CD4-positive, alpha-beta T cell treated with Interleukin-15 for 1 hour (primary cell): ENCODE measurements at regions not wholly inside any gene's neighbourhood (a gene's known extent, or its start where the extent isn't known, plus 50 kb on each side); places are given as distances from the start of the nearest gene placed in this dataset.
"Not testable (repeated sequence)": the region's sequence is repeated elsewhere in the genome, so short reads cannot be mapped to it uniquely, and the experiment has no call there.

ENCODE experiments used
- DNase-seq: peaks from one replicate; pipeline ENCODE4 v3.0.0-alpha.2; 2020

- DNase-seq: no peak
These were observed 345.0 kb upstream of the SFSWAP start for GRCh38 chr12:131365821-131366260.

DNA sequence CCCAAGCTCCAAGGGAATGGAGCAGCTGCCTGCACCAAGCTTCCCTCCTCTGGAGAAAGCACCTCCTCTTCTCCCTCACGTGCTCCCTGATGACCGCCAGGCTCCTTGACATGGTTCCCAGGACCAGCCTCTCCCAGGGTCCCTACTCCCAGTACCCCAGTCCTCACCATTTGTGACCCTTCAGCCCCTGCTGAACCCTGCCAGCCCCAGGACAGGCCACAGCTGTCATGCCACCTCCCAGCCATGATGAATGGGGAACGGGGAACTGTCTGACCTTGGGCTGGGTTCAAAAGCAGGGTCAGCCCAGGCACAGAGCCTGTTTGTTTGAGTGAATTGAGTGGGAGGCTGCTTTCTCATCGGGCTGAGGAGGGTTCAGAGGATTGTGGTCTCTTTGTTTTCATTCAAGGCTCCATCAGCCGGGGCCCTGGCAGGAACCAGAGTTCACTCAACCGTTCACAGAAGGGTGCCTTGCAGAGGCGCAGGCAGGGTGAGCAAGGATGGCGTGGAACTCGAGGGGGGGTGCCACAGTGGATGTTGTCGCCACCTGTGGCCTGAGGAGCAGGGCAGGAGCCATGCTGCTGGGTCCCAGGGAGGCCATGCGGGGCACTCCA, 344.5 kb upstream of the SFSWAP start:
- DNase-seq: no peak

GRCh38 chr12:131367067-131367982, 343.6 kb upstream of the SFSWAP start:
- not testable (repeated sequence) for DNase-seq

DNA sequence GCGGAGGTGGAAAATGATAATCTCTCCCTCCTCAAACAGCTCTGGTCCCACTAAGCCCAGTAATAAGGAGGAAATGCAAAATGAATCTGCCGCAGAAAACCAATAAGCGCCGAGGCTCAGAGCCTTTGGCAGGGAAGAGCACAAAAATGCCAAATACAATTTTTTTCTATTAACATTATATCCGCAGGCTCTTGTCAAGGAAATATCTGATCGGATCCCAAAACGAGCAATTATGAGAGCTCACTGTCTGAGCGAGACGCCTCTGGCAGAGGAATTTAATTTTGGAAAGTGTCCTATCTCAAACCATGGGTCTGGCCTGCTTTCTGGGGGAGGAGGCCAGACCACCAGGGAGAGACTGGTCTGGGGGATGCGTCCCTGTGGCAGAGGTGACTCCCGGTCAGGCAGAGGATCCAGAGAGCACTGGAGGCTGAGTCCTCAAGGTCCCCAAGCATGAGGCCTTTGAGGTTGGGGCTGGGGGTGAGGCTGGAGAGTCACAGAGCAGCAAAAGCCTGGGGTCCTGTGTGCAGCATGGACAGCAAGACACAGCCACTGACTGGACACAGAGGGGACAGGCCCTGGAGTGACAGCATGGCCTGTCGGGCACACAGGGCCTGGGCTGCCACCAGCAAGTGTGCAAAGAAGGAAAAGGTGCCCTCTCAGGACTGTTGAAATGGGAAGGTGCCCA, 342.8 kb upstream of the SFSWAP start:
- DNase-seq: no peak

- no peak for DNase-seq
These were observed 342.2 kb upstream of the SFSWAP start for GRCh38 chr12:131368668-131369071.

- no peak for DNase-seq
These were observed 341.6 kb upstream of the SFSWAP start for GRCh38 chr12:131369094-131369845.

DNA sequence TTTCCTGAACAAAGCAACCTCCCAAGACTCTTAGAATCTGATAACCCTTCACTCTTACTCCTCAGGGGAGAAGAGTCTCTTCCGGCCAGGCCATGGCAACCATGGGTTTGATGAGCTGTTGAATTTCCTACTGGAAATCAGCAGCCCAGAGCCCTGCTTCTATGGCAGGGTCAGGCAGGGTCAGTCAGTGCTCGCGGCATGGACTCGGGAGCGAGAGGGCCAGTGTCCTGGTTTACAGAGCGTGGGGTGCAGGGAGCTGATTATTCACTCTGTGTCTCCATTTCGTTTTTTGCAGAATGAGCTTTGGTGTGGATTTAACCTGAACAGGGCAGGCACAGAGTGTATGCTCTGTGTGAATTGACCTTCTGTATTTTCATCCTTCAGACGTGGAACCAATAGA, 340.6 kb upstream of the SFSWAP start:
- DNase-seq: no peak

DNA sequence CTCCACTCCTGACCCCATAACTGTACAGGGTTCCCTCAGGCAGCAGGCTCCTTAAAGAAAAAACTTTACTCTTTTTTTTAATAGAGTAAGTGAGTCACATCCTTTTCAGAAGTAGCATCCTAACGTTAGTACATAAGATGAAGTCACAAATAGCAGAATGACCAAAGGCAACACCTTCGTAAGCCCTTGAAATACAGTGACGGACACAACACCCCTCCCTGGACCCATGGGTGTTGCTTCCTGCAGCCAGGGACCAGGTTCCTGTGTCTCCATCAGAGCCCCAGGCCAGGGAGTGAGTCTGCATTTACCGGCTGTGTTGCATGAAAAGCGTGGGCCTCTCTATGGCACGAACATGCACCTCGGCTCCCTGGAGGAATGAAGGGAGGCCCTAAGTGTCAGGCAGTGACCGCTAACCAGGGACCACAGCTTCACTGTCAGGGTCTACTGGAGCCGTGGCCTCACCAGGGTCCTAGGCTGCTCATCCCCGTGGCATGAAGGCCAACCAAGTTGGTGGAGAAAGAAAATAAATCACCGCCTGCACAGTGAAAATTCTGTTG, 340.0 kb upstream of the SFSWAP start:
- DNase-seq: no peak

GRCh38 chr12:131371401-131372170, 339.3 kb upstream of the SFSWAP start:
- no peak for DNase-seq

DNA sequence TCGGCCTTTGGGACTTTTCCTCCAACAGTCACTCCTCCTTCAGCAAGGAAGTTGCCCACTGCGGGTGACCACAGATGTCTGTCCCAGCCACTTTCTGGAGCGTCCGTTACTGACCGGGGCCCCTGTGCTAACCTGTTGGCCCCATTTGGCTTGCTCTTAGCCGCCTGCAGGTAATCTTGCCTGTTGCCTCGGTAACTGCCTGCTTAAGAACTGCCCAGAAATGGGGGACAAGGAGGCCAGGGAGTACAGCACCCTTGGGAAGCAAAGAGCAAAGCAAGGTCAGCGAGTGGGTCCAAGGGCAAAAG, 338.8 kb upstream of the SFSWAP start:
- no peak for DNase-seq

DNA sequence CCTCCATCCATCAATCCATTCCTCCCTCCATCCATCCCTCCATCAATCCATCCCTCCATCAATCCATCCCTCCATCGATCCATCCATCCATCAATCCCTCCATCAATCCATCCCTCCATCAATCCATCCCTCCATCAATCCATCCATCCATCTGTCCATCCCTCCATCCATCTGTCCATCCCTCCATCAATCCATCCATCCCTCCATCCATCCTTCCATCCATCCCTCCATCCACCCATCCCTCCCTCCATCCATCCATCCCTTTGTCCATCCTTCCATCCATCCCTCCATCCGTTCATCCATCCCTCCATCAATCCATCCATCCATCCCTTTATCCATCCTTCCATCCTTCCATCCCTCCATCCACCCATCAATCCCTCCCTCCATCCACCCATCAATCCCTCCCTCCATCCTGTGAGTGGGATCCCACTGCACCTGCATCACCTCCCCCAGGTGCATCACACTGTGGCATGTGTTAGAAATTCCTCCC, 338.1 kb upstream of the SFSWAP start:
- DNase-seq: no peak

- no peak for DNase-seq
These were observed 335.5 kb upstream of the SFSWAP start for GRCh38 chr12:131375261-131375971.

- no peak for DNase-seq
These were observed 334.9 kb upstream of the SFSWAP start for GRCh38 chr12:131375972-131376345.

DNA sequence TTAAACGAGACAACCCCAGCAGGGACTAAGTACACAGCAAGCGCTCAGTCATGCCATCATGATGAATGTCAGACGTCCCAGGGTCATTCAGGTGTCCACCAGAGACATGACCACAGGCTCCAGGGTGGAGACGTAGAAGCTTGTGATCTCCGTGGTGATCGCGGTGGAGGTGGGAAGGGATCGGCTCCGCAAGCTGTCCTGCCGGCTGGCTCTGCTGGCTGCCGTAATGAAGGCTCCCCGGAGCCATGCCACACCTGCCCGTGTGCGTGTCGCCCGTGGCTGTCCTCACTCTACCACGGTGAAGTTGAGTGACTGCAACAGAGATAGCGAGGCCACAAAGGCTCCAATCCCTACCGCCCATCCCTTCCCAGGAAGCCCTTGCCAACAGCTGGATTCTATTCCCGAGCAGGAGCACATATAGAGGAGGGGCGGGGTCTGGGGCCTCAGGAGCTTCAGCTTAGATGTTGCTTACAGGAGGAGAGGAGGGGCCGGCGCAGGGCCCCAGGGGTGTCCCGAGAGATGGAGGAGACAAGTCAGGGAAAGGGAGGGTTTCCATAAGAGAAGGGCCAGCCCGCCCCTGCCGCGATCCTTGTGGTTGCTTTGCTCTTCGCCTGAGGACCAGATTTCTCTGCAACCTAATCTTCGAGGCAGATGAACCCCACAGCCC, 332.6 kb upstream of the SFSWAP start:
- DNase-seq: no peak

DNA sequence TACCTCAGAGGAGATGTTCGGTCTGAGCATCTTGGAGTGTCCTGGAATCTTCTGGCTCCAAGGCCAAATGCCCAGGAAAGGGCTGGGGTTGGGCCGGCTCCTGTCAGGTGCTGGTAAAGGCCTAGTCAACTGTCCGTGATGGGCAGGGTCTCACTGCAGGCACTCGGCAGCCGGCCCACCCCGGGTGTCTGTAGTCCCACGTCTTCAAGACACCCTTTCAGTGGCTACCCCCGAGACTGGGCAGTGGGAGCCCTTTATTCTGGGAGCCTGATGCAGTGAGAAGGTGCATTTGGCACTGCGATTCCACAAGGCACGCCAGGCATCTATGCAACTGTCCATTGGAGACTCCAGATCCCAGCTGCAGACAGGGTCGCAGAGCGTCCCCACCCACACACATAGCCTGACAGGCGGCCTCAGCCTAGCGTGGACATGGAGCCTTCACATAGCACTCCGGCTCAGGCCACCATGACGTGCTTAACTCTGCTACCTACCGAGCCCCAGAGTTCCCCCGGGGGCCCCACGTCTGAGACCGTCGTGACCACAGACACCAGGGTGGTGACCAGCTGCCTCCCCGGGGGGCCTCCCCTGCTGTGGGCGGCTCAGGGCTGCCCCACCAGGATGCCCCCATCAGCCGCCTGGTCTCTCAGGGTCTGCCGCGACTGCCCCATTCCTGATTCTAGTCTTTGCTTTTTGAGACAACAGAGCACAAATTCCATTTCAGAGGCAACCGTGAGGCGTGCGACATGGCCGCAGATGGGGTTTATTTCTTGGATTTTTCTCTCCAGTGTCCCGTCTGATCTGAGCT, 331.8 kb upstream of the SFSWAP start:
- no peak for DNase-seq

DNA sequence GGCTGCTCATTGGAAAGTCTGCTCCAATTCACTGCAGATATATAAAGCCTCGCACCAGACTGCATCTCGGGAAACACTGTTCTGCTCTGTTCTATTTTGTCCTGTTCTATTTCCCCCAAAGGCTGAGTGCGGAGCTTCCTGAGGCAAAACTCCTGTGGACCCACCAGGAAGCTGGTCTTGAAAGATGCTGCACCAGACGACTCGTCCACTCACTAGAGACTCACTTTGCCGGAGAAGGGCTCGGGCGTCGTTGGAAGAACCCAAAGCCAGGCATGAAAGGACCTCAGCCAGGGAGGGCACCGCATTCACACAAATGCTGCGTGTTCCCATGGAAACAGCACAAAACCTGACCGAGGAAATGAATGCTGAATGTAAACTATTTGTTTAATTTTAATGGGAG, 331.2 kb upstream of the SFSWAP start:
- no peak for DNase-seq

DNA sequence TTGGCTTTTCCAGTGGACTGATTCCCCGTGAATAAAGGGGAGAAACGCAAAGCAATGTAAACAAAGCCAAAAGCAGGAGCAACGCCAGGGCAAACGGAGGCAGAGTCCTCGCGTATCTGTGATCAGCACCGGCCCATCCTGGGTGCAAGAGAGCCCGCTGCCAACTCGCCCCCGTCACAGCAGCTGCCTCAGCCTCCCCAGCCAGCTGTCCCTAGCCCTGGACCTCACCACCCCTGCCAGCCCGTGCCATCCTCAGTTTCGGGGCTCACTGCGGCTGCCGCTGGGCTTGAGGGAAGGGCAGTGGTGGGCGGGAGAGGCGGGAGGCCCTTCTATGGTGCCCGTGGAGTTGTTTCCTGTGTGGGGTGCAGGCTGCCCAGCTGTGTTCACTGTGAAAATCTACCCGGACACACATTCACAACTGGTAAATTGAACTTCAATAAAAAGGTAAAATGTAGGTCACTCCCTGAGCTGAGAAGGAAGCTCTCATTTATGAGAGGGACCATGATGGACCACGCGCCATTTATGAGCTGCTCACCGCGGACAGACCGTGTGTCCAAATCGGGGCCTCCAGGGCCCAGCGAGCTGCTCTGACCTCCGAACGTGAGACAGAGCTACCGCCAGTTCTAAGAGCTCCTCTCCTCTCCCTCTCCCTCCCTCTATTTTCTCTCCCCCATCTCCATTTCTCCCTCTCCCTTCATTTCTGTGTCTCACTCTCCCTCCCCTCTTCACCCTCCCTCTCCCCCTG, 330.5 kb upstream of the SFSWAP start:
- no peak for DNase-seq

DNA sequence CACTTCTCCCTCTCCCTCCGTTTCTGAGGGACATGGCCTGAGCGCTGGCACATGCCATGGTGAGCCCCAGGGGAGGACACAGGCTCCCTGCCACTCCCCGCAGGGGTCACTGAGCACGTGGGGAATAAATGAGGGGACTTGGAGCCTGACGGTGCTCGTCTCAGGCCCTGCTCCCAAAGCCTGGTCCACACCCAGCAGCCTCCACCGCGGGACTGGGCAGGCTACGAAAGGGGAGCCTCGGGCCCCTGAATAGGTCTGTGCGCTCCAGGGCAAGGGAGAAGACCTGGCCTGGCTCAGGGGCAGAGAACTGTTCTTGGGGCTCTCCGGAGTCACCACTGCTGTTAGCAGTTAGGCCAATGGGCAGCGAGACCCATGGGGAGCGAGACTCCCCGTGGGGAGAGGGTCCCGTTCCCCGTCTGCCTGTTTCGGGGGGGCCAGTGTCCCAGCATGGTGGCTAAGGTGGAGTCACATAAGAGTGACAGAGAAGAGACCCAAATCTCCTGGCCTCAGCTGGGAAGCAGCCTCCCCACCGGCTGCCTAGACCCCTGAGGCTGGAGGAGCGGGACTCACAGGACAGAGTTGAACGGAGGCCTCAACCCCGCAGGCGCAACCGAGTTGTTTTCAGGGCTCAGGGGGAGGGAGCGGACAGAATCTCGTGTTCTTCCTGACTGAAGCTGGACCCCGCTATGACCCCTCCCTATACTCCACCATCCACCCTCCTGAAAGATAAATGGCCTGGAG, 329.8 kb upstream of the SFSWAP start:
- no peak for DNase-seq
